ENCODE measurements at regions not wholly inside any gene's neighbourhood (a gene's known extent, or its start where the extent isn't known, plus 50 kb on each side); places are given as distances from the start of the nearest gene placed in this dataset. TPM values are rescaled to one million over a fixed set of nuclear protein-coding genes. Genes with fewer than 3 reads are reported as not detected.

Small RNA genes in the stretch of these regions (small RNA-seq; reads per million reads assigned to genes)
- not detected for gene RNA5SP54

Measured in body of pancreas (tissue), 1 donor.